HepG2 (cell line): ENCODE measurements at regions not wholly inside any gene's neighbourhood (a gene's known extent, or its start where the extent isn't known, plus 50 kb on each side); places are given as distances from the start of the nearest gene placed in this dataset.

Experiments
- FOXA1 ChIP-seq, 2 experiments: fragments of 450-650 bp in 1 of 2; sonication (generic) in 1 of 2; formaldehyde crosslinking in 1 of 2; IDR thresholded peaks; 2 replicates each; pipeline versions ENCODE4 v1.4.0 to v1.6.1; 2016 to 2020; ENCODE audit warnings: missing genetic modification reagents in 1 of 2
- GATA4 ChIP-seq: sonication (generic); IDR thresholded peaks from 2 replicates; pipeline ENCODE4 v1.6.1; 2016; ENCODE audit warnings: antibody characterized with exemption, low read depth, borderline replicate concordance
- HES4 ChIP-seq: sonication (generic); formaldehyde crosslinking; IDR thresholded peaks from 2 replicates; pipeline ENCODE4 v1.9.0; 2021; ENCODE audit warnings: mild to moderate bottlenecking, missing genetic modification reagents, borderline replicate concordance
- HMGA1 ChIP-seq: sonication (generic); formaldehyde crosslinking; conservative IDR thresholded peaks from 2 replicates; pipeline ENCODE4 v1.4.0; 2020; ENCODE audit warnings: missing genetic modification reagents
- KMT2B ChIP-seq: IDR thresholded peaks from 2 replicates; pipeline ENCODE4 v1.6.1; 2016; ENCODE audit warnings: missing genetic modification reagents, missing compliant biosample characterization
- MED1 ChIP-seq: sonication (generic); formaldehyde crosslinking; IDR thresholded peaks from 2 replicates; pipeline ENCODE4 v1.4.0; 2020; ENCODE audit warnings: missing genetic modification reagents
- MED13 ChIP-seq: sonication (generic); formaldehyde crosslinking; IDR thresholded peaks from 2 replicates; pipeline ENCODE4 v1.5.0; 2020; ENCODE audit warnings: missing genetic modification reagents
- PLRG1 ChIP-seq: fragments of 450-650 bp; conservative IDR thresholded peaks from 2 replicates; pipeline ENCODE4 v1.6.1; 2016
- SALL1 ChIP-seq: sonication (generic); formaldehyde crosslinking; IDR thresholded peaks from 2 replicates; pipeline ENCODE4 v1.8.0; 2022; ENCODE audit warnings: mild to moderate bottlenecking, missing genetic modification reagents
- TBL1XR1 ChIP-seq: fragments of 150-350 bp; IDR thresholded peaks from 2 replicates; pipeline ENCODE4 v1.6.1; 2014; ENCODE audit warnings: borderline replicate concordance, low read length; ENCODE audit not compliant: partially characterized antibody
- ZBTB2 ChIP-seq: sonication (generic); formaldehyde crosslinking; IDR thresholded peaks from 2 replicates; pipeline ENCODE4 v1.8.0; 2022; ENCODE audit warnings: low read depth, missing genetic modification reagents
- ZBTB7A ChIP-seq: sonication (generic); formaldehyde crosslinking; IDR thresholded peaks from 2 replicates; pipeline ENCODE4 v1.8.0; 2022; ENCODE audit warnings: mild to moderate bottlenecking, missing genetic modification reagents
- ZKSCAN8 ChIP-seq: IDR thresholded peaks from 2 replicates; pipeline ENCODE4 v1.6.1; 2016; ENCODE audit warnings: borderline replicate concordance, missing genetic modification reagents, missing compliant biosample characterization
- ZMAT3 ChIP-seq: sonication (generic); formaldehyde crosslinking; conservative IDR thresholded peaks from 2 replicates; pipeline ENCODE4 v1.7.0; 2021; ENCODE audit warnings: missing genetic modification reagents
- ZNF256 ChIP-seq: sonication (generic); formaldehyde crosslinking; conservative IDR thresholded peaks from 2 replicates; pipeline ENCODE4 v1.4.0; 2020; ENCODE audit warnings: missing genetic modification reagents
- ZNF3 ChIP-seq: IDR thresholded peaks from 2 replicates; pipeline ENCODE4 v1.7.0; 2017; ENCODE audit warnings: inconsistent platforms
- ZNF512 ChIP-seq: sonication (generic); formaldehyde crosslinking; IDR thresholded peaks from 2 replicates; pipeline ENCODE4 v1.4.0; 2020; ENCODE audit warnings: mild to moderate bottlenecking, missing genetic modification reagents
- ZNF570 ChIP-seq: sonication (generic); formaldehyde crosslinking; IDR thresholded peaks from 2 replicates; pipeline ENCODE4 v1.4.0; 2020; ENCODE audit warnings: mild to moderate bottlenecking, missing genetic modification reagents, borderline replicate concordance
- ZNF574 ChIP-seq: sonication (generic); formaldehyde crosslinking; IDR thresholded peaks from 2 replicates; pipeline ENCODE4 v1.4.0; 2020; ENCODE audit warnings: missing genetic modification reagents
- ZNF589 ChIP-seq: sonication (generic); formaldehyde crosslinking; conservative IDR thresholded peaks from 2 replicates; pipeline ENCODE4 v1.8.0; 2022; ENCODE audit warnings: mild to moderate bottlenecking, moderate library complexity, missing genetic modification reagents
- ZNF614 ChIP-seq: IDR thresholded peaks from 2 replicates; pipeline ENCODE4 v1.6.1; 2018; ENCODE audit warnings: missing biosample characterization, missing genetic modification reagents, inconsistent platforms, borderline replicate concordance
- ZNF720 ChIP-seq: sonication (generic); formaldehyde crosslinking; IDR thresholded peaks from 2 replicates; pipeline ENCODE4 v1.4.0; 2020; ENCODE audit warnings: missing genetic modification reagents
- ZNF761 ChIP-seq: sonication (generic); formaldehyde crosslinking; conservative IDR thresholded peaks from 2 replicates; pipeline ENCODE4 v1.4.0; 2020; ENCODE audit warnings: mild to moderate bottlenecking, missing genetic modification reagents

- TF ChIP-seq ZNF589 (peak; percentile 41; the same call in 1 of the 2 replicates), KMT2B (CRISPR knock-in tag) (no peak; the same call in none of the 2 replicates), PLRG1 (no peak), MED13 (CRISPR knock-in tag) (peak; percentile 41; the same call in 1 of the 2 replicates), ZNF720 (CRISPR knock-in tag) (no peak), ZNF512 (CRISPR knock-in tag) (no peak), ZMAT3 (CRISPR knock-in tag) (no peak), GATA4 (peak; percentile 98), ZNF256 (no peak), ZBTB2 (no peak), TBL1XR1 (peak; percentile 76), ZNF570 (CRISPR knock-in tag) (no peak), ZNF614 (CRISPR knock-in tag) (peak; percentile 79; the same call in 1 of the 2 replicates), HES4 (CRISPR knock-in tag) (no peak), SALL1 (CRISPR knock-in tag) (peak; percentile 95), ZBTB7A (CRISPR knock-in tag) (no peak), FOXA1 (IDR thresholded peaks at IDR 0.05) (peak; percentile 92), FOXA1 (CRISPR knock-in tag; IDR thresholded peaks at IDR 0.05) (peak; percentile 98), ZNF3 (peak; percentile 67), ZNF761 (CRISPR knock-in tag) (peak; percentile 55; the same call in 1 of the 2 replicates), MED1 (CRISPR knock-in tag) (peak; percentile 91), HMGA1 (CRISPR knock-in tag) (no peak), ZNF574 (peak; percentile 77), ZKSCAN8 (CRISPR knock-in tag) (peak; percentile 67; the same call in 1 of the 2 replicates)
These were observed 262.2 kb downstream of the BAMBI start (continued) for GRCh38 chr10:28939281-28940157.
